ENCODE measurements at regions not wholly inside any gene's neighbourhood (a gene's known extent, or its start where the extent isn't known, plus 50 kb on each side); places are given as distances from the start of the nearest gene placed in this dataset.
"Not testable (repeated sequence)": the region's sequence is repeated elsewhere in the genome, so short reads cannot be mapped to it uniquely, and the experiment has no call there.

- not testable (repeated sequence) for TF ChIP-seq POLR2A, CTCF (IDR thresholded peaks at IDR 0.05)
Observed at GRCh38 chr16:21510869-21511255, 88.5 kb upstream of the METTL9 start.

Data from esophagus squamous epithelium (tissue), 4 donors.